ENCODE measurements at regions not wholly inside any gene's neighbourhood (a gene's known extent, or its start where the extent isn't known, plus 50 kb on each side); places are given as distances from the start of the nearest gene placed in this dataset.
"Not testable (repeated sequence)": the region's sequence is repeated elsewhere in the genome, so short reads cannot be mapped to it uniquely, and the experiment has no call there.

GRCh38 chr5:92653730-92654461, 927.1 kb downstream of the NR2F1-AS1 start:
- Histone ChIP-seq H3K9ac (ENCODE audit: low read length) (no peak overlapping the region), H3K4me1 (ENCODE audit: insufficient read depth, low read length) (no peaks in the 10 kb centered on the region), H3K27ac (ENCODE audit: low read depth, low read length) (no peak overlapping the region), H3K4me3 (ENCODE audit: low read depth in 1 of 2, low read length in 2 of 2) (no peak overlapping the region), H3K27me3 (ENCODE audit: control insufficient read depth in 1 of 2, insufficient read depth in 2 of 2, low read length in 2 of 2) (no peaks in the 10 kb centered on the region), H3K9me3 (ENCODE audit: low read length) (no peaks in the 10 kb centered on the region), H3K36me3 (ENCODE audit: insufficient read depth, low read length) (no peaks in the 10 kb centered on the region)

DNA sequence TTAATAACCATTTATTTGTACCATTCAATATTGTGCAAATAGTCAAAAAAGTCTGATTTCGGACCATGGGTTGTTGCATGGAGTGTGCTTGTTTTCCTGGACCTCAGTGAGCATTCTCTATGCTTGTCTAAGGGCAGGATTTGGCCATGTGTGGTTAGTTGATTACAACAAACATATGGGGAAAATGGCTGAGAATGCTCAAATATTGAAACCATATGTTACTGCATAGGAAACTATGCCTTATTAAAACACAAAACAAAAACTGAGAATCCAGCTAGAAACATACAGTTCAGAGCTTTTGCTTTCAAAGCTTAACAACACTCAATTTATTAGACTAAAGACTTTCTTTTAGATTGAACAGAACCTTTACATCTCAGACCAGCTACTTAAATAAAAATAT, 928.3 kb downstream of the NR2F1-AS1 start:
- H3K27me3 ChIP-seq (ENCODE audit: control insufficient read depth in 1 of 2, insufficient read depth in 2 of 2, low read length in 2 of 2) = no peaks in the 10 kb centered on the region
- no peaks in the 10 kb centered on the region for H3K9me3 ChIP-seq (ENCODE audit: low read length)
- no peak overlapping the region for H3K27ac ChIP-seq (ENCODE audit: low read depth, low read length)
- no peaks in the 10 kb centered on the region for H3K4me1 ChIP-seq (ENCODE audit: insufficient read depth, low read length)
- no peak overlapping the region for H3K9ac ChIP-seq (ENCODE audit: low read length)
- no peak overlapping the region for H3K4me3 ChIP-seq (ENCODE audit: low read depth in 1 of 2, low read length in 2 of 2)
- H3K36me3 ChIP-seq (ENCODE audit: insufficient read depth, low read length) = no peaks in the 10 kb centered on the region

DNA sequence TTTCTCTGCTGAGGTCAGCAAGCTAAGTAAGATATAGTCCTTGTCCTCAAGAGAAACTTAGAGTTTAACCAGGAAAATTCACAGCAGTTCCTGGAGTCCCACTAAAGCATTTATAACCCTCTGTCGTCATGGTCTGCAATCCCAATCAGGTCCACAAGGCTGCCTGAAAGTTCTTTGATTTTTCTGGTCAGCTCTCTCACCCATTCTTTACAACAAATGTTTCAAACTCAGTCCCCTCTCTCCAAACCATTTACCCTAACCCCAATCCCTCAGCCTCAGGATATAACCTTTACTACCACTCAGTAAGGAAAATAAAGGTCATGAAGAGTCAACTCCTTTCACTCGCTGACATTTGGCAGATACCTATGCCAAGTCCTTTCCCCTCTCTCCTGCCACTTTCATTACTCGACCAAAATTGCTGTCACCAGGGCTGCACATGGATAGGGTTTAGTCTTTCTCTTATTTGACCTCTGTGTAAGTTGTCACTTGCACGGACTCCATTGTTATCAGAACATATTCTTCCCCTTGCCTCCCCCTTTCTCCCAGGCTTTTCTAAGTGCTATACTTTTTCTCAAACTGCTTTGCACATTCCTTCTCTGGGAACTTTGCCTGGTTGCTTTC, 936.6 kb downstream of the NR2F1-AS1 start:
- Histone ChIP-seq H3K36me3 (ENCODE audit: insufficient read depth, low read length) (no peaks in the 10 kb centered on the region), H3K27ac (ENCODE audit: low read depth, low read length) (no peak overlapping the region), H3K4me1 (ENCODE audit: insufficient read depth, low read length) (peaks cover 6% of the 10 kb centered on the region), H3K4me3 (ENCODE audit: low read depth in 1 of 2, low read length in 2 of 2) (no peak overlapping the region), H3K27me3 (ENCODE audit: control insufficient read depth in 1 of 2, insufficient read depth in 2 of 2, low read length in 2 of 2) (no peaks in the 10 kb centered on the region), H3K9me3 (ENCODE audit: low read length) (no peaks in the 10 kb centered on the region), H3K9ac (ENCODE audit: low read length) (no peak overlapping the region)

DNA sequence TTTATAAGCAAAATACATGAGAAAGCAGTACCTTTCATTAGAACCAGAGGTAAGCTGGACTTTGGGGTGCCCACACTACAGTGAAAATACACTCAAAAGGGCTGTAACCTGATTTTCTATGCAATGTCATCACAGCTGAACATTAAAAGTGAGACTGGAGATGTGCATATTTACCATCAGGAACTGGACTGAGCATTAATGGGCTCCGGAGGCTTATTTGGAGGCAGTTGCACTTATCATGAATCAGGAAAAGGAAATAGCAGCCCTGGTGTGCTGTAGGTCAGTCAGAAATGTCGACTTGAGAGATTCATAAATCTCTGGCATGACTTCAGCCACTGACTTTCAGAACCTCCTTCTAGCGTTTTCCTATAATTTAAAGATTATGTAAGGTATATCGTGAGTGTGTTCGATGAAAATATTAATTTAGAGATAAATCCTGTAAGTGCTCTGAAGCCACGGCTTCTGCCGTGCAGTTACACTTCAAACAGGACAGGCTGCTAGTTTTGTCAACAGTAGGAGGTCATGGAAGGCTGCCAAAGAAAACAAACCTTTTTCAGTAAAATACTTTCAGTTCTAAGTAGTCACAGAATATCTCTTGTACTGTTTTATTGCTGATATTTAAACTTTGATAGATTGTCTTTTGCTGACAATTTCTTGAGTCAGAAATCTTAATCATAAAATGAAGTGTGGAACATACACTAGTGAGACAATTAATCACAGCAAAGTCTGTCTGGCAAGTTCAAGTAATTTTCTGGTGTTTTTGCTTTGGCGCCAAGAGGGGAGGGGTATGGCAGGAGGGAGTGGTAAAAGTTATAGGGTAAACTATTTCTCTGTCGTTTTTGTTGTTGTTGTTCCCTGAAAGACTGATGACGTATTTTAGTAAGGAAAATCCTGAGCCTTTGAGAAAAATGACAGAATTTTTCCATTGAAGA, 939.7 kb downstream of the NR2F1-AS1 start:
- Histone ChIP-seq H3K9ac (ENCODE audit: low read length) (no peak overlapping the region), H3K9me3 (ENCODE audit: low read length) (no peaks in the 10 kb centered on the region), H3K27ac (ENCODE audit: low read depth, low read length) (no peak overlapping the region), H3K4me3 (ENCODE audit: low read depth in 1 of 2, low read length in 2 of 2) (peak overlapping the region in 1 of 2 donors; percentile 37), H3K27me3 (ENCODE audit: control insufficient read depth in 1 of 2, insufficient read depth in 2 of 2, low read length in 2 of 2) (no peaks in the 10 kb centered on the region), H3K36me3 (ENCODE audit: insufficient read depth, low read length) (no peaks in the 10 kb centered on the region), H3K4me1 (ENCODE audit: insufficient read depth, low read length) (peaks cover 6% of the 10 kb centered on the region)

GRCh38 chr5:92640340-92640739, 940.7 kb downstream of the NR2F1-AS1 start:
- H3K27me3 ChIP-seq (ENCODE audit: control insufficient read depth in 1 of 2, insufficient read depth in 2 of 2, low read length in 2 of 2) = no peaks in the 10 kb centered on the region

DNA sequence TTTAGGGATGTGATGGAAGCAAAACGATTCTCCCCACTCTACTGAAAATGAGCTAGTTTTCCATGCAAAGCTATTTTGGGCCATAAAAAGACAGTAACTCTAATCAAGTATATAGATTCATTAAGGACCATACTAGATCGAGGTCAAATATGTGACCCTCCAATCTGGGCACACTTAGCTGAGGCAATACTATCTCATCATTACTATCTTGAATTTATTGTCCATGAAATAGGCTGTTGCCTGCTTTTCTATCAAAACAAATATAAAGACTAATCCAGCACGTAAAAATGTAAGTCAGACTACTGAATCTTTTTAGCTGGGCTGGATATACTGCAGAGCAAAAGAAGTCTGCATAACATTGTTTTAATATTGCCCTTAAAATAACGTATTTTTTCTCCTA, 943.1 kb downstream of the NR2F1-AS1 start:
- Histone ChIP-seq H3K27me3 (ENCODE audit: control insufficient read depth in 1 of 2, insufficient read depth in 2 of 2, low read length in 2 of 2) (no peaks in the 10 kb centered on the region), H3K4me3 (ENCODE audit: low read depth in 1 of 2, low read length in 2 of 2) (no peak overlapping the region), H3K4me1 (ENCODE audit: insufficient read depth, low read length) (peaks cover 6% of the 10 kb centered on the region), H3K9me3 (ENCODE audit: low read length) (no peaks in the 10 kb centered on the region), H3K9ac (ENCODE audit: low read length) (no peak overlapping the region), H3K27ac (ENCODE audit: low read depth, low read length) (no peak overlapping the region), H3K36me3 (ENCODE audit: insufficient read depth, low read length) (no peaks in the 10 kb centered on the region)

More at GRCh38 chr5:92640340-92640739, 940.7 kb downstream of the NR2F1-AS1 start:
- no peak overlapping the region for H3K27ac ChIP-seq (ENCODE audit: low read depth, low read length)
- H3K9me3 ChIP-seq (ENCODE audit: low read length) = no peaks in the 10 kb centered on the region
- H3K4me3 ChIP-seq (ENCODE audit: low read depth in 1 of 2, low read length in 2 of 2) = no peak overlapping the region
- H3K4me1 ChIP-seq (ENCODE audit: insufficient read depth, low read length) = peaks cover 6% of the 10 kb centered on the region
- H3K9ac ChIP-seq (ENCODE audit: low read length) = no peak overlapping the region
- H3K36me3 ChIP-seq (ENCODE audit: insufficient read depth, low read length) = no peaks in the 10 kb centered on the region

DNA sequence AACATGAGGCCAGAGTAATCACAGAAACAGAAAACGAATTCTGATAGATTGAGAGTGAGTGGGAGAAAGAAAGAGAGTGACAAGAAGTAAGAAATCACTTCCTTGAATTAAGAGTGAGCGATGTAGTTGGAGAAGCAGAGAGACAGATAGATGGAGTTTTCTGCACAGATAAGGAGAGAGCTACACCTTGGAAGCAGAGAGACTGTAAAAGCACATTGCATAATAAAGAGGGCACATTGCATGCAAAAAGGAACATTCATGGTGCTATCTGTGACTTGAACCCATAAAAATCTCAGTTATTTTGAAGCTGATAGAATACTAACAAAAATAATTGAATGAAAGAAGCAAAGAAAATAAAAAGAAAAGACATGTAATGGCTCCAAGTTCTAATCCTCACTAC, 943.8 kb downstream of the NR2F1-AS1 start:
- H3K9me3 ChIP-seq (ENCODE audit: low read length) = no peaks in the 10 kb centered on the region
- H3K27ac ChIP-seq (ENCODE audit: low read depth, low read length) = no peak overlapping the region
- H3K36me3 ChIP-seq (ENCODE audit: insufficient read depth, low read length) = no peaks in the 10 kb centered on the region
- H3K4me1 ChIP-seq (ENCODE audit: insufficient read depth, low read length) = peaks cover 6% of the 10 kb centered on the region
- no peak overlapping the region for H3K4me3 ChIP-seq (ENCODE audit: low read depth in 1 of 2, low read length in 2 of 2)
- no peaks in the 10 kb centered on the region for H3K27me3 ChIP-seq (ENCODE audit: control insufficient read depth in 1 of 2, insufficient read depth in 2 of 2, low read length in 2 of 2)
- no peak overlapping the region for H3K9ac ChIP-seq (ENCODE audit: low read length)

DNA sequence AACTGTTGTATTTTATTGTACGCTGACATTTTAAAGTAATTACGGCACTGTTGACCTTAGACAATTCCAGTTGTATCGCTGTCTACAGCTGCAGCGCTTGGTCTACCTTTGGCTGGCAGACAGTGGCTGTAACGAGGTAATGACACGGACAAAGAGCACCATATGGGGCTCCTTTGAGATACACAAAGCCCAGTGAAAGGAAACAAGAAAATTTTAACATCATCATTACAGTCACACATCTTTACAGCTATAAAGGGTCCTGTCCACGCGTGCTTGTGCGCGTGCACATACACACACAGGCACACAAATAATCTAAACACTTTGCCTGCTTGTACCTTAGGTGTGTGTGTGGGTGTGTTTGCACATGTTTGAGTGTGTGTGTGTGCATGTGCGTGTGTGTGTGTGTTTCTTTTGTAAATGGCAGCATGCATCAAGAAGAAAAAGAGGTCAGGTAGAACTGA, 946.0 kb downstream of the NR2F1-AS1 start:
- no peaks in the 10 kb centered on the region for H3K9me3 ChIP-seq (ENCODE audit: low read length)
- no peak overlapping the region for H3K9ac ChIP-seq (ENCODE audit: low read length)
- no peaks in the 10 kb centered on the region for H3K36me3 ChIP-seq (ENCODE audit: insufficient read depth, low read length)
- no peak overlapping the region for H3K27ac ChIP-seq (ENCODE audit: low read depth, low read length)
- H3K4me1 ChIP-seq (ENCODE audit: insufficient read depth, low read length) = no peaks in the 10 kb centered on the region
- no peaks in the 10 kb centered on the region for H3K27me3 ChIP-seq (ENCODE audit: control insufficient read depth in 1 of 2, insufficient read depth in 2 of 2, low read length in 2 of 2)
- H3K4me3 ChIP-seq (ENCODE audit: low read depth in 1 of 2, low read length in 2 of 2) = no peak overlapping the region

DNA sequence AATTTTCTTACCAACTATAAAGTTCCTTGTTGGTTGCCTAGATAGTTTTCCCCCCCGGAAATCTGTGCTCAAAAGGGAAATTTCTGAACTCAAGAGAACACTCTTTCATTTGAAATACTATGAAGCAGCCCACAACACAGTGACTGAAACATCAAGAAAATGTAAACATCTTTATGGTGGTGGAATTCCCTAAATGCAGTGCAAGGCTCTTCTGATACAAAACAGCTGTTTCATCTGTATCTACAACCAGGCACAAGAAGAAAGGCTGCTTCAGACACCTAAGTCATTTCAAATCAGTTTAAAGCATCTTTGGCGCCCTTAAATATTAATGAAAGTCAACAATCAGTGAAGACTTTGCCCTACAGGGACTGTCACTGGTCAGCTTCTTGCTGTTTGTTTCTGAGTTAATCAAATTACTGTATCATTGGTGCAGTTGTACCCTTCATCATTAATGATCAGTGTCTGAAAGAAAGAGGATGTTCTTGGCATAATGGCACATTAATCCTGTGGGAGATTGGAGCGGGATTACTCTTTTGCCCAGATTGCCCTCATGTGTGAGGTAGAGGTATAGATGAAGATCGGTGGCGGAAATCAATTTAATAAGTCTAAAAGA, 947.0 kb downstream of the NR2F1-AS1 start:
- no peaks in the 10 kb centered on the region for H3K9me3 ChIP-seq (ENCODE audit: low read length)
- no peak overlapping the region for H3K4me3 ChIP-seq (ENCODE audit: low read depth in 1 of 2, low read length in 2 of 2)
- no peak overlapping the region for H3K27ac ChIP-seq (ENCODE audit: low read depth, low read length)
- no peaks in the 10 kb centered on the region for H3K4me1 ChIP-seq (ENCODE audit: insufficient read depth, low read length)
- no peaks in the 10 kb centered on the region for H3K27me3 ChIP-seq (ENCODE audit: control insufficient read depth in 1 of 2, insufficient read depth in 2 of 2, low read length in 2 of 2)
- H3K36me3 ChIP-seq (ENCODE audit: insufficient read depth, low read length) = no peaks in the 10 kb centered on the region
- no peak overlapping the region for H3K9ac ChIP-seq (ENCODE audit: low read length)

- H3K4me3 ChIP-seq (ENCODE audit: low read depth in 1 of 2, low read length in 2 of 2) = no peak overlapping the region
- no peaks in the 10 kb centered on the region for H3K27me3 ChIP-seq (ENCODE audit: control insufficient read depth in 1 of 2, insufficient read depth in 2 of 2, low read length in 2 of 2)
- no peak overlapping the region for H3K9ac ChIP-seq (ENCODE audit: low read length)
- no peaks in the 10 kb centered on the region for H3K4me1 ChIP-seq (ENCODE audit: insufficient read depth, low read length)
- H3K27ac ChIP-seq (ENCODE audit: low read depth, low read length) = no peak overlapping the region
- no peaks in the 10 kb centered on the region for H3K9me3 ChIP-seq (ENCODE audit: low read length)
- H3K36me3 ChIP-seq (ENCODE audit: insufficient read depth, low read length) = no peaks in the 10 kb centered on the region
Measured at GRCh38 chr5:92633176-92633575, 947.8 kb downstream of the NR2F1-AS1 start.

DNA sequence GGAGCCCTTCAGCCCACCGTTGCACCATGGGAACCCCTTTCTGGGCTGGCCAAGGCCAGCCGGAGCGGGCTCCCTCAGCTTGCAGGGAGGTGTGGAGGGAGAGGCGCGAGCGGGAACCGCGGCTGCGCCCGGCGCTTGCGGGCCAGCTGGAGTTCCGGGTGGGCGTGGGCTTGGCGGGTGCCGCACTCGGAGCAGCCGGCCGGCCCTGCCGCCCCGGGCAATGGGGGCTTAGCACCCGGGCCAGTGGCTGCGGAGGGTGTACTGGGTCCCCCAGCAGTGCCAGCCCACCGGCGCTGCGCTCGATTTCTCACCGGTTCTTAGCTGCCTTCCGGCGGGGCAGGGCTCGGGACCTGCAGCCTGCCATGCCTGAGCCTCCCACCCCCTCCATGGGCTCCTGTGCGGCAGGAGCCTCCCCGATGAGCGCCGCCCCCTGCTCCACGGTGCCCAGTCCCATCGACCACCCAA, 949.8 kb downstream of the NR2F1-AS1 start:
- H3K27me3 ChIP-seq (ENCODE audit: control insufficient read depth in 1 of 2, insufficient read depth in 2 of 2, low read length in 2 of 2); H3K36me3 ChIP-seq (ENCODE audit: insufficient read depth, low read length); H3K9ac ChIP-seq (ENCODE audit: low read length); H3K9me3 ChIP-seq (ENCODE audit: low read length); H3K27ac ChIP-seq (ENCODE audit: low read depth, low read length); H3K4me1 ChIP-seq (ENCODE audit: insufficient read depth, low read length); H3K4me3 ChIP-seq (ENCODE audit: low read depth in 1 of 2, low read length in 2 of 2): not testable (repeated sequence)

Data from muscle layer of colon (tissue), 2 donors.